NCI-H2107 (cell line): ENCODE measurements at regions not wholly inside any gene's neighbourhood (a gene's known extent, or its start where the extent isn't known, plus 50 kb on each side); places are given as distances from the start of the nearest gene placed in this dataset.
"Not testable (repeated sequence)": the region's sequence is repeated elsewhere in the genome, so short reads cannot be mapped to it uniquely, and the experiment has no call there.

Experiments
- DNase-seq: peaks from one replicate; lab custom pipeline; 2025; lab: John Stamatoyannopoulos, UW

- not testable (repeated sequence) for DNase-seq
Observed at GRCh38 chr1:196002296-196002695, 605.9 kb downstream of the KCNT2 start.

GRCh38 chr1:196001188-196001587 lies 607.1 kb downstream of the KCNT2 start:
- DNase-seq, result no peak

GRCh38 chr1:195999022-195999421 lies 609.2 kb downstream of the KCNT2 start:
- no peak for DNase-seq

GRCh38 chr1:195981448-195982139 lies 626.6 kb downstream of the KCNT2 start:
- no peak for DNase-seq

- no peak for DNase-seq
Observed at GRCh38 chr1:195979646-195980045, 628.6 kb downstream of the KCNT2 start.

GRCh38 chr1:195973311-195973904 lies 634.8 kb downstream of the KCNT2 start:
- no peak for DNase-seq

GRCh38 chr1:195971589-195971988 lies 636.7 kb downstream of the KCNT2 start:
- no peak for DNase-seq

GRCh38 chr1:195970209-195970608 lies 638.0 kb downstream of the KCNT2 start:
- DNase-seq, result no peak

GRCh38 chr1:195965475-195965874 lies 642.8 kb downstream of the KCNT2 start:
- no peak for DNase-seq

- DNase-seq, result no peak
Observed at GRCh38 chr1:195965036-195965435, 643.2 kb downstream of the KCNT2 start.

GRCh38 chr1:195964516-195964915 lies 643.7 kb downstream of the KCNT2 start:
- no peak for DNase-seq

GRCh38 chr1:195962051-195962450 lies 646.2 kb downstream of the KCNT2 start:
- no peak for DNase-seq

GRCh38 chr1:195960580-195960979 lies 647.7 kb downstream of the KCNT2 start:
- no peak for DNase-seq

- no peak for DNase-seq
Observed at GRCh38 chr1:195958131-195958530, 650.1 kb downstream of the KCNT2 start.

GRCh38 chr1:195956845-195957244 lies 651.4 kb downstream of the KCNT2 start:
- no peak for DNase-seq

- DNase-seq, result no peak
Observed at GRCh38 chr1:195954848-195955247, 653.4 kb downstream of the KCNT2 start.

- no peak for DNase-seq
Observed at GRCh38 chr1:195951313-195951712, 656.9 kb downstream of the KCNT2 start.

GRCh38 chr1:195948123-195948895 lies 659.9 kb downstream of the KCNT2 start:
- DNase-seq, result no peak

- DNase-seq, result no peak
Observed at GRCh38 chr1:195946500-195946899, 661.7 kb downstream of the KCNT2 start.

- DNase-seq, result no peak
Observed at GRCh38 chr1:195941795-195942194, 666.4 kb downstream of the KCNT2 start.

- DNase-seq, result no peak
Observed at GRCh38 chr1:195941314-195941713, 666.9 kb downstream of the KCNT2 start.

GRCh38 chr1:195939844-195940243 lies 668.4 kb downstream of the KCNT2 start:
- no peak for DNase-seq
